ENCODE measurements at regions not wholly inside any gene's neighbourhood (a gene's known extent, or its start where the extent isn't known, plus 50 kb on each side); places are given as distances from the start of the nearest gene placed in this dataset.

DNA sequence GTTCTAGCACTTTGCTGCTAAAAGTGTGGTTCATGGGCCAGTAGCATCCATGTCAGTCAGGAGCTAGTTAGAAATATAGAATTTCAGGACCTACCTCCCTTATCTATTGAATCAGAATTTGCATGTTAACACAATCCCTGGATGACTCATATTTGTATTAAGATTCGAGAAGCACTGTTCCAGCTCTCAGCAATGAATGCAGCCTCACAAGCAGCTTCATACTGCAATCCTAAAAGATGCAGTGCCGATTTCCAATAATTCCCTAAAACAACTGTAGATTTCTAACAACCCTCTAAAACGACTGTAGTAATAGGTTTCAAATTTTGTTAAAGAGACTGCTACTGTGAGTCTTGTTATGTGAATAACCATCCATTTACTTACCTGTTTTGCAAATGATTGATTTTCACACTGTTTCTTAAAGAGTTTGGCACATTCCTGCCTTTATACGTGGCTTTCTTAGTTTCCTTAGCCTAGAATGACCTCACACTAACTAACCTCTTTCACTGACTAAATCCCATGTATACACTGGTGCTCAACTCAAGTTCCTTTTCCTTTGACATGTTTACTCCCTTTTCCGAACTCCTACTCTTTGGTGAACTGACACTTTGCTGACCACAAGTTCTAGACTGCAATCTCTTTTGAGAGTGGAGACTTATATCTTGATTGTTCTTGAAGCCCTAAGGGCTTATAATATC, 511.8 kb downstream of the METTL15 start:
- ChIA-PET CTCF (no interaction called here), POLR2A (no interaction called here)
- no peaks in the 10 kb centered on the region for H3K79me2 ChIP-seq (ENCODE audit: control insufficient read depth, insufficient read depth, low read length)
- no peaks in the 10 kb centered on the region for H4K20me1 ChIP-seq (ENCODE audit: control insufficient read depth, insufficient read depth, low read length, poor library complexity, severe bottlenecking)
- no peak overlapping the region for H3K27ac ChIP-seq (ENCODE audit: low read length in 2 of 2)
- H3K9me3 Mint-ChIP-seq (ENCODE audit: insufficient read depth) = no peaks in the 10 kb centered on the region
- 43% methylated on average over 1 of the region's 5 CpGs for WGBS (ENCODE audit: insufficient coverage)
- H3K4me1 ChIP-seq (ENCODE audit: control insufficient read depth in 2 of 2, insufficient read depth in 2 of 2, low read length in 2 of 2) = no peaks in the 10 kb centered on the region
- no peak overlapping the region for H3K4me2 ChIP-seq (replicated peaks; ENCODE audit: low read depth, low read length, poor library complexity, severe bottlenecking)
- H2AFZ ChIP-seq (ENCODE audit: insufficient read depth, low read depth, low read length, poor library complexity, severe bottlenecking) = no peak overlapping the region
- ATAC-seq (ENCODE audit: low read depth) = no peak
- DNase-seq = no peak
- H3K27me3 Mint-ChIP-seq = no peaks in the 10 kb centered on the region
- TF ChIP-seq, protein P1, sequence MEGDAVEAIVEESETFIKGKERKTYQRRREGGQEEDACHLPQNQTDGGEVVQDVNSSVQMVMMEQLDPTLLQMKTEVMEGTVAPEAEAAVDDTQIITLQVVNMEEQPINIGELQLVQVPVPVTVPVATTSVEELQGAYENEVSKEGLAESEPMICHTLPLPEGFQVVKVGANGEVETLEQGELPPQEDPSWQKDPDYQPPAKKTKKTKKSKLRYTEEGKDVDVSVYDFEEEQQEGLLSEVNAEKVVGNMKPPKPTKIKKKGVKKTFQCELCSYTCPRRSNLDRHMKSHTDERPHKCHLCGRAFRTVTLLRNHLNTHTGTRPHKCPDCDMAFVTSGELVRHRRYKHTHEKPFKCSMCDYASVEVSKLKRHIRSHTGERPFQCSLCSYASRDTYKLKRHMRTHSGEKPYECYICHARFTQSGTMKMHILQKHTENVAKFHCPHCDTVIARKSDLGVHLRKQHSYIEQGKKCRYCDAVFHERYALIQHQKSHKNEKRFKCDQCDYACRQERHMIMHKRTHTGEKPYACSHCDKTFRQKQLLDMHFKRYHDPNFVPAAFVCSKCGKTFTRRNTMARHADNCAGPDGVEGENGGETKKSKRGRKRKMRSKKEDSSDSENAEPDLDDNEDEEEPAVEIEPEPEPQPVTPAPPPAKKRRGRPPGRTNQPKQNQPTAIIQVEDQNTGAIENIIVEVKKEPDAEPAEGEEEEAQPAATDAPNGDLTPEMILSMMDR (IDR thresholded peaks at IDR 0.05) = no peak
- TF ChIP-seq EZH2 (IDR thresholded peaks at IDR 0.05; ENCODE audit: borderline replicate concordance, insufficient read depth, low read depth, low read length, poor library complexity, severe bottlenecking) = no peak
- H3K9ac ChIP-seq (ENCODE audit: low read length) = no peak overlapping the region
- no peak overlapping the region for H3K4me3 Mint-ChIP-seq
- H3K36me3 ChIP-seq (replicated peaks in 1 of 2; ENCODE audit: control extremely low read depth in 1 of 2, control insufficient read depth in 1 of 2, extremely low read depth in 1 of 2, insufficient read depth in 2 of 2, low read length in 1 of 2) = no peaks in the 10 kb centered on the region
- no peak overlapping the region for H3K4me3 ChIP-seq (ENCODE audit: control extremely low read depth in 1 of 5, extremely low read depth in 1 of 5, insufficient read depth in 1 of 5, low read depth in 2 of 5, low read length in 4 of 5)
- no peaks in the 10 kb centered on the region for H3K27me3 ChIP-seq (replicated peaks in 1 of 4; ENCODE audit: control extremely low read depth in 1 of 4, control insufficient read depth in 3 of 4, insufficient read depth in 4 of 4, low read length in 3 of 4)
- H3K4me1 Mint-ChIP-seq = no peaks in the 10 kb centered on the region
- no peak overlapping the region for H3K27ac Mint-ChIP-seq
- no peaks in the 10 kb centered on the region for H3K9me3 ChIP-seq (ENCODE audit: control extremely low read depth in 1 of 3, control insufficient read depth in 2 of 3, insufficient read depth in 1 of 3, low read length in 2 of 3)
- intact Hi-C loops (cut with micrococcal nuclease) = no loop called here

GRCh38 chr11:28618416-28618815, 510.2 kb downstream of the METTL15 start:
- H3K27ac ChIP-seq (ENCODE audit: low read length in 2 of 2) = no peak overlapping the region
- H2AFZ ChIP-seq (ENCODE audit: insufficient read depth, low read depth, low read length, poor library complexity, severe bottlenecking) = no peak overlapping the region
- H3K4me1 ChIP-seq (ENCODE audit: control insufficient read depth in 2 of 2, insufficient read depth in 2 of 2, low read length in 2 of 2) = no peaks in the 10 kb centered on the region
- H4K20me1 ChIP-seq (ENCODE audit: control insufficient read depth, insufficient read depth, low read length, poor library complexity, severe bottlenecking) = no peaks in the 10 kb centered on the region
- no peaks in the 10 kb centered on the region for H3K79me2 ChIP-seq (ENCODE audit: control insufficient read depth, insufficient read depth, low read length)
- no peaks in the 10 kb centered on the region for H3K9me3 ChIP-seq (ENCODE audit: control extremely low read depth in 1 of 3, control insufficient read depth in 2 of 3, insufficient read depth in 1 of 3, low read length in 2 of 3)
- ChIA-PET CTCF (no interaction called here), POLR2A (no interaction called here)
- no peak for ATAC-seq (ENCODE audit: low read depth)
- WGBS (ENCODE audit: insufficient coverage) = no CpG with 5 or more reads among the region's 2 CpGs
- H3K4me3 ChIP-seq (ENCODE audit: control extremely low read depth in 1 of 5, extremely low read depth in 1 of 5, insufficient read depth in 1 of 5, low read depth in 2 of 5, low read length in 4 of 5) = no peak overlapping the region
- H3K9ac ChIP-seq (ENCODE audit: low read length) = no peak overlapping the region
- TF ChIP-seq, protein P1 (IDR thresholded peaks at IDR 0.05) = no peak
- no peak for TF ChIP-seq EZH2 (IDR thresholded peaks at IDR 0.05; ENCODE audit: borderline replicate concordance, insufficient read depth, low read depth, low read length, poor library complexity, severe bottlenecking)
- Mint-ChIP-seq H3K27ac (no peak overlapping the region), H3K9me3 (ENCODE audit: insufficient read depth) (no peaks in the 10 kb centered on the region), H3K4me3 (no peak overlapping the region), H3K4me1 (no peaks in the 10 kb centered on the region), H3K27me3 (no peaks in the 10 kb centered on the region)
- no peaks in the 10 kb centered on the region for H3K27me3 ChIP-seq (replicated peaks in 1 of 4; ENCODE audit: control extremely low read depth in 1 of 4, control insufficient read depth in 3 of 4, insufficient read depth in 4 of 4, low read length in 3 of 4)
- H3K4me2 ChIP-seq (replicated peaks; ENCODE audit: low read depth, low read length, poor library complexity, severe bottlenecking) = no peak overlapping the region
- intact Hi-C loops (cut with micrococcal nuclease) = no loop called here
- no peak for DNase-seq
- H3K36me3 ChIP-seq (replicated peaks in 1 of 2; ENCODE audit: control extremely low read depth in 1 of 2, control insufficient read depth in 1 of 2, extremely low read depth in 1 of 2, insufficient read depth in 2 of 2, low read length in 1 of 2) = no peaks in the 10 kb centered on the region

All from B cell (primary cell).